SK-N-SH (cell line): ENCODE measurements at regions not wholly inside any gene's neighbourhood (a gene's known extent, or its start where the extent isn't known, plus 50 kb on each side); places are given as distances from the start of the nearest gene placed in this dataset.

Source experiments
- CTCF ChIA-PET: fragments of 300-600, 350-600 bp; formaldehyde crosslinking; extraction: SDS; loops from one replicate; lab custom pipeline; 2021; lab: Yijun Ruan, JAX
- POLR2A ChIA-PET: fragments of 350-600 bp; sonication (Branson Sonifier 250); formaldehyde crosslinking; extraction: SDS; loops from one replicate; lab custom pipeline; 2020; ENCODE audit warnings: antibody characterized with exemption, inconsistent platforms; lab: Yijun Ruan, JAX
- DNase-seq: peaks from one replicate; pipeline ENCODE4 v3.0.0; 2012
- H2AFZ ChIP-seq: fragments of 200-600 bp; sonication (generic); 2 replicates; pipeline ENCODE4 v1.8.1; 2016; ENCODE audit warnings: antibody characterized with exemption, mild to moderate bottlenecking, low read depth
- H3F3A ChIP-seq: fragments of 200-600 bp; sonication (generic); replicated peaks from 2 replicates; pipeline ENCODE3; 2016; ENCODE audit warnings: antibody characterized with exemption, mild to moderate bottlenecking; ENCODE audit not compliant: insufficient read depth
- H3K27ac ChIP-seq, 2 experiments: fragments of 200-500 bp in 1 of 2; fragments of 200-600 bp in 1 of 2; sonication (Bioruptor generic) in 1 of 2; sonication (generic), shearing (Covaris generic) in 1 of 2; 2 replicates each; pipeline versions ENCODE4 v1.5.1 to v1.6.1; 2014 to 2016; ENCODE audit warnings: low read depth in 2 of 2, inconsistent platforms in 1 of 2, low read length in 1 of 2, mild to moderate bottlenecking in 1 of 2, mixed read lengths in 1 of 2
- H3K27me3 ChIP-seq: fragments of 200-600 bp; sonication (generic), shearing (Covaris generic); 2 replicates; pipeline ENCODE4 v1.6.1; 2016; ENCODE audit warnings: mixed run types; ENCODE audit not compliant: insufficient read depth
- H3K36me3 ChIP-seq, 2 experiments: fragments of 200-500 bp in 1 of 2; fragments of 200-600 bp in 1 of 2; sonication (Bioruptor generic) in 1 of 2; sonication (generic) in 1 of 2; replicated peaks in 1 of 2; 2 replicates each; pipeline versions ENCODE3 to v1.5.1; 2014 to 2016; ENCODE audit warnings: low read length in 1 of 2, mild to moderate bottlenecking in 1 of 2; ENCODE audit not compliant: insufficient read depth in 2 of 2, control insufficient read depth in 1 of 2
- H3K4me1 ChIP-seq, 2 experiments: fragments of 200-500 bp in 1 of 2; fragments of 200-600 bp in 1 of 2; sonication (Bioruptor generic) in 1 of 2; sonication (generic), shearing (Covaris generic) in 1 of 2; 2 replicates each; pipeline versions ENCODE4 v1.5.1 to v1.6.1; 2014 to 2016; ENCODE audit warnings: low read depth in 1 of 2, low read length in 1 of 2, mixed run types in 1 of 2; ENCODE audit not compliant: insufficient read depth in 2 of 2, control insufficient read depth in 1 of 2
- H3K4me2 ChIP-seq: fragments of 200-600 bp; sonication (generic), shearing (Covaris generic); 2 replicates; pipeline ENCODE4 v1.6.1; 2017; ENCODE audit warnings: mixed run types
- H3K4me3 ChIP-seq, 2 experiments: fragments of 200-500 bp in 1 of 2; fragments of 200-600 bp in 1 of 2; sonication (Bioruptor generic) in 1 of 2; sonication (generic), shearing (Covaris generic) in 1 of 2; 2 replicates each; pipeline versions ENCODE4 v1.5.1 to v1.8.1; 2014 to 2016; ENCODE audit warnings: low read depth in 2 of 2, inconsistent platforms in 1 of 2, low read length in 1 of 2, mild to moderate bottlenecking in 1 of 2, mixed read lengths in 1 of 2, moderate library complexity in 1 of 2
- H3K79me2 ChIP-seq: fragments of 200-600 bp; sonication (generic); 2 replicates; pipeline ENCODE4 v1.8.1; 2017; ENCODE audit warnings: mild to moderate bottlenecking; ENCODE audit not compliant: insufficient read depth
- H3K9ac ChIP-seq: fragments of 200-600 bp; sonication (generic); 2 replicates; pipeline ENCODE4 v1.6.1; 2017; ENCODE audit warnings: mixed run types
- H3K9me2 ChIP-seq: fragments of 200-600 bp; sonication (generic); 2 replicates; pipeline ENCODE4 v1.6.1; 2017; ENCODE audit warnings: mixed run types
- H3K9me3 ChIP-seq: fragments of 200-600 bp; sonication (generic); 2 replicates; pipeline ENCODE4 v1.6.1; 2017; ENCODE audit warnings: mixed run types, mild to moderate bottlenecking, moderate library complexity
- H4K20me1 ChIP-seq: fragments of 200-600 bp; sonication (generic); 2 replicates; pipeline ENCODE4 v1.6.1; 2017; ENCODE audit warnings: mild to moderate bottlenecking, mixed run types; ENCODE audit not compliant: insufficient read depth
- FOXJ3 ChIP-seq: sonication (generic); formaldehyde crosslinking; IDR thresholded peaks from 2 replicates; pipeline ENCODE4 v1.5.1; 2020; ENCODE audit warnings: mild to moderate bottlenecking, missing genetic modification reagents
- GABPA ChIP-seq: IDR thresholded peaks from 2 replicates; pipeline ENCODE4 v1.4.0; 2012; ENCODE audit warnings: low read depth, mild to moderate bottlenecking
- MEF2A ChIP-seq: IDR thresholded peaks from 2 replicates; pipeline ENCODE4 v1.4.0; 2012; ENCODE audit warnings: low read depth, borderline replicate concordance
- MXI1 ChIP-seq: IDR thresholded peaks from 2 replicates; pipeline ENCODE4 v1.6.1; 2012; ENCODE audit warnings: mild to moderate bottlenecking, low read depth, low read length, improper control_type of control experiment
- RCOR1 ChIP-seq: fragments of 150-350 bp; IDR thresholded peaks from 2 replicates; pipeline ENCODE4 v1.6.1; 2017; ENCODE audit warnings: antibody characterized with exemption, low read length
- RXRA ChIP-seq: IDR thresholded peaks from 2 replicates; pipeline ENCODE4 v1.4.0; 2012; ENCODE audit warnings: low read depth, mild to moderate bottlenecking, borderline replicate concordance
- SMC3 ChIP-seq: IDR thresholded peaks from 2 replicates; pipeline ENCODE4 v1.6.1; 2012; ENCODE audit warnings: low read depth, low read length, improper control_type of control experiment
- TAF1 ChIP-seq: IDR thresholded peaks from 2 replicates; pipeline ENCODE4 v1.6.1; 2012; ENCODE audit warnings: low read depth, mild to moderate bottlenecking, low read length, moderate library complexity, borderline replicate concordance
- TEAD4 ChIP-seq: IDR thresholded peaks from 2 replicates; pipeline ENCODE4 v1.4.0; 2012; ENCODE audit warnings: mild to moderate bottlenecking, borderline replicate concordance; ENCODE audit not compliant: insufficient read depth
- WGBS: methylation state at CpG from one replicate; pipeline ENCODE4 v1.1.6; 2017; ENCODE audit warnings: low lambda C conversion rate; 5-methylcytosine and 5-hydroxymethylcytosine counted together
- TF ChIP-seq, protein P1 (sequence below): fragments of 150-350 bp; IDR thresholded peaks from 2 replicates; pipeline ENCODE4 v1.6.1; 2017; ENCODE audit warnings: antibody characterized with exemption, low read length, low read depth, borderline replicate concordance
- TF ChIP-seq, protein P2 (sequence below): IDR thresholded peaks from 2 replicates; pipeline ENCODE4 v1.4.0; 2012; ENCODE audit warnings: low read depth, borderline replicate concordance

DNA sequence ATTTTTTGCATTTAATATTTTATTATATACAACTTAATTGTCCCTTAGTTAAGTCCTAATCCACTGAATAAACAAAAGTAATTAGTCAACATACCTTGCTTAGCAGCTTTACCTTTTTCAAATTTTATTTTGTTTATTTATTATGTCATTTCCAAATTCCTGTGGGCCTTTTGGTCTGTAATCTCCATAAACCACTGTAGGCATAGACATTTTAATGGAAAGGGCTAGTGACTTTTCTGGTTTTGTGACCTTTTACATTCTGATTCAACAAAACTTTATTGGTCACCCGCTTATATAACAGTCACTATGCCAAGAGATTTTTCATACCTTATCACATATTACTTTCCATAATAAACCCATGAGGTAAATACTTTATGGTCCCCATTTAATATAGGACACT, 181.3 kb upstream of the PRPS1L1 start:
- Histone ChIP-seq H4K20me1 (no peaks in the 10 kb centered on the region), H3F3A (no peaks in the 10 kb centered on the region), H3K79me2 (no peaks in the 10 kb centered on the region), H3K4me3 (no peak overlapping the region), H3K9me2 (no peaks in the 10 kb centered on the region), H3K27ac (no peak overlapping the region), H3K9me3 (no peaks in the 10 kb centered on the region), H3K36me3 (no peaks in the 10 kb centered on the region), H2AFZ (no peak overlapping the region), H3K4me1 (peaks cover 0 to 15% of the 10 kb centered on the region in 2 experiments; a peak in 2 of 4 replicates), H3K4me2 (no peak overlapping the region), H3K9ac (no peak overlapping the region), H3K27me3 (no peaks in the 10 kb centered on the region)
- ChIA-PET POLR2A (no interaction called here), CTCF (no interaction called here)
- no peak for DNase-seq
- 84% methylated on average over 1 of the region's 1 CpG for WGBS
- TF ChIP-seq FOXJ3 (CRISPR knock-in tag) (no peak), TAF1 (no peak), RCOR1 (no peak), MEF2A (no peak), TEAD4 (no peak)

DNA sequence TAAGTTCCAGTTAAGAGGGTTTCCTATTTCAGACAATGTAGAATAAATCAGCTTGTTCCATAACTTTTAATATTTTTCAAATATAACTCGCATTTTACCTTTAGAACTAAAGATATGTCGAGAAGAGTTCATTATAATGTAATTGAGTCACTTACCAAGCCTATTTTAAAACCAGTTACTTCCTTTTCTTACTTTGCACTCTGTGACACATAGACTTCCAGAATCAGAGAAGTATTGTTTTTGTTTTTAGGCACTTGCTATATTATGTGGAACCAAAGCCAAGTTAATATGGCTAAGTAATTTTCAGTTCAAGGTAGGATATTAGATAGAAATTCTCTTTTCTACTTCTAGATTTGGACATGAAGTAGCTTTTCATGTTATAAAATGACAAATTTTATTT, 182.7 kb upstream of the PRPS1L1 start:
- CTCF ChIA-PET: interaction anchor here (0.7 to 1.9 kb wide), 3 partner anchors 15 to 21 kb away, joined by 3 to 6 read pairs (median 5); no protein-coding TSS in a partner anchor
- Histone ChIP-seq H4K20me1 (no peaks in the 10 kb centered on the region), H3K27ac (no peak overlapping the region), H3F3A (no peaks in the 10 kb centered on the region), H3K36me3 (no peaks in the 10 kb centered on the region), H2AFZ (no peak overlapping the region), H3K4me1 (peaks cover 0 to 17% of the 10 kb centered on the region in 2 experiments; a peak in 2 of 4 replicates), H3K9ac (no peak overlapping the region), H3K79me2 (no peaks in the 10 kb centered on the region), H3K9me3 (no peaks in the 10 kb centered on the region), H3K9me2 (no peaks in the 10 kb centered on the region), H3K27me3 (no peaks in the 10 kb centered on the region), H3K4me2 (no peak overlapping the region), H3K4me3 (no peak overlapping the region)
- DNase-seq: no peak
- WGBS: 44% methylated on average over 2 of the region's 2 CpGs
- TF ChIP-seq, protein P1, sequence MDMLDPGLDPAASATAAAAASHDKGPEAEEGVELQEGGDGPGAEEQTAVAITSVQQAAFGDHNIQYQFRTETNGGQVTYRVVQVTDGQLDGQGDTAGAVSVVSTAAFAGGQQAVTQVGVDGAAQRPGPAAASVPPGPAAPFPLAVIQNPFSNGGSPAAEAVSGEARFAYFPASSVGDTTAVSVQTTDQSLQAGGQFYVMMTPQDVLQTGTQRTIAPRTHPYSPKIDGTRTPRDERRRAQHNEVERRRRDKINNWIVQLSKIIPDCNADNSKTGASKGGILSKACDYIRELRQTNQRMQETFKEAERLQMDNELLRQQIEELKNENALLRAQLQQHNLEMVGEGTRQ: no peak
- TF ChIP-seq, protein P2, sequence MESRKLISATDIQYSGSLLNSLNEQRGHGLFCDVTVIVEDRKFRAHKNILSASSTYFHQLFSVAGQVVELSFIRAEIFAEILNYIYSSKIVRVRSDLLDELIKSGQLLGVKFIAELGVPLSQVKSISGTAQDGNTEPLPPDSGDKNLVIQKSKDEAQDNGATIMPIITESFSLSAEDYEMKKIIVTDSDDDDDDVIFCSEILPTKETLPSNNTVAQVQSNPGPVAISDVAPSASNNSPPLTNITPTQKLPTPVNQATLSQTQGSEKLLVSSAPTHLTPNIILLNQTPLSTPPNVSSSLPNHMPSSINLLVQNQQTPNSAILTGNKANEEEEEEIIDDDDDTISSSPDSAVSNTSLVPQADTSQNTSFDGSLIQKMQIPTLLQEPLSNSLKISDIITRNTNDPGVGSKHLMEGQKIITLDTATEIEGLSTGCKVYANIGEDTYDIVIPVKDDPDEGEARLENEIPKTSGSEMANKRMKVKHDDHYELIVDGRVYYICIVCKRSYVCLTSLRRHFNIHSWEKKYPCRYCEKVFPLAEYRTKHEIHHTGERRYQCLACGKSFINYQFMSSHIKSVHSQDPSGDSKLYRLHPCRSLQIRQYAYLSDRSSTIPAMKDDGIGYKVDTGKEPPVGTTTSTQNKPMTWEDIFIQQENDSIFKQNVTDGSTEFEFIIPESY: no peak
- TF ChIP-seq SMC3 (no peak), RXRA (no peak), MXI1 (no peak), GABPA (no peak), FOXJ3 (CRISPR knock-in tag) (no peak)
- POLR2A ChIA-PET: no interaction called here
